ENCODE measurements at regions not wholly inside any gene's neighbourhood (a gene's known extent, or its start where the extent isn't known, plus 50 kb on each side); places are given as distances from the start of the nearest gene placed in this dataset.

DNA sequence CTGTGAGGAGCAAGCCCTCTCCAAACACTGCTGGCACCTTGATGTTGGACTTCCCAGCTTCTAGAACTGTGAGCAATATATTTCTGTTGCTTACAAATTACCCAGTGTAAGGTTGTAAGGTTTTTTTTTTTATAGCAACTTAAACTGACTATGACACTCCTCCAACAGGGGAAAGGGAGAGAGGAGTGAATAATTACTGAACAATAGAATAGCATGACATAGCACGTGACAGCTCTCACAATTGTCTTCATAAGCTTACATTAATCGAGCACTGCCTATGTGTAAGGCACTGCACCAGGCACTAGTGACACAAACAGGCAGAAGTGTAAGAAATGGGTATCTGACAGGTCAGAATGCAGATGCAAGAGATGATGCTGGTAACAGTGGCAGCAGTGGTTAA, 136.9 kb downstream of the FAT3 start:
- TF ChIP-seq, protein P1, sequence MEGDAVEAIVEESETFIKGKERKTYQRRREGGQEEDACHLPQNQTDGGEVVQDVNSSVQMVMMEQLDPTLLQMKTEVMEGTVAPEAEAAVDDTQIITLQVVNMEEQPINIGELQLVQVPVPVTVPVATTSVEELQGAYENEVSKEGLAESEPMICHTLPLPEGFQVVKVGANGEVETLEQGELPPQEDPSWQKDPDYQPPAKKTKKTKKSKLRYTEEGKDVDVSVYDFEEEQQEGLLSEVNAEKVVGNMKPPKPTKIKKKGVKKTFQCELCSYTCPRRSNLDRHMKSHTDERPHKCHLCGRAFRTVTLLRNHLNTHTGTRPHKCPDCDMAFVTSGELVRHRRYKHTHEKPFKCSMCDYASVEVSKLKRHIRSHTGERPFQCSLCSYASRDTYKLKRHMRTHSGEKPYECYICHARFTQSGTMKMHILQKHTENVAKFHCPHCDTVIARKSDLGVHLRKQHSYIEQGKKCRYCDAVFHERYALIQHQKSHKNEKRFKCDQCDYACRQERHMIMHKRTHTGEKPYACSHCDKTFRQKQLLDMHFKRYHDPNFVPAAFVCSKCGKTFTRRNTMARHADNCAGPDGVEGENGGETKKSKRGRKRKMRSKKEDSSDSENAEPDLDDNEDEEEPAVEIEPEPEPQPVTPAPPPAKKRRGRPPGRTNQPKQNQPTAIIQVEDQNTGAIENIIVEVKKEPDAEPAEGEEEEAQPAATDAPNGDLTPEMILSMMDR (IDR thresholded peaks at IDR 0.05; ENCODE audit: borderline replicate concordance): no peak
- Histone ChIP-seq H3K4me1 (no peaks in the 10 kb centered on the region), H3K36me3 (no peaks in the 10 kb centered on the region), H3K27me3 (ENCODE audit: low read depth) (no peaks in the 10 kb centered on the region), H3K27ac (replicated peaks) (no peak overlapping the region), H3K9me3 (replicated peaks) (no peaks in the 10 kb centered on the region), H3K4me3 (no peak overlapping the region)
- DNase-seq: no peak
- intact Hi-C loops (cut with micrococcal nuclease): no loop called here

DNA sequence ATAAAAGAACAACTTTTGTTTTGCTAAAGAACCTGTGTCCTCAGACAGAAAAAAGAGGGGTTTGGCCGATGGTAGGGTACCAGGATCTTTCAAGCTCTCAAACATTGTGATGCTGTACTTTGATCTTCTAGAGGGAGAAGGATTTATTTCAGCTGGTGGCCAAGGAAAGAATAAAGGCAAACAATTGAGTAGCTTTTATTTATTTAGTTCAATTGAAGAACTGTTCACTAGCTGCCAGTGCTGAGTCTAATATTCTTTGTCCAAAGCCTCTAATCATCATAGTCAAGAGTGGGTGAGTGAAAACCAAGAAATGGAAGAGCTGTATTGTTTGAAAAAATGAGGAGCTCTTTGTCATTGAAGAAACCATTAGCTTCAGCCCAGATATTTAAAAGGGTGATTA, 138.4 kb downstream of the FAT3 start:
- intact Hi-C loops (cut with micrococcal nuclease): no loop called here
- Histone ChIP-seq H3K9me3 (replicated peaks) (no peaks in the 10 kb centered on the region), H3K27me3 (ENCODE audit: low read depth) (no peaks in the 10 kb centered on the region), H3K36me3 (no peaks in the 10 kb centered on the region), H3K4me3 (no peak overlapping the region), H3K4me1 (no peaks in the 10 kb centered on the region), H3K27ac (replicated peaks) (no peak overlapping the region)
- TF ChIP-seq, protein P1 (IDR thresholded peaks at IDR 0.05; ENCODE audit: borderline replicate concordance): no peak
- DNase-seq: no peak

- intact Hi-C loops (cut with micrococcal nuclease): no loop called here
These were observed 139.6 kb downstream of the FAT3 start for GRCh38 chr11:92364177-92364576.

GRCh38 chr11:92376146-92376599, 151.6 kb downstream of the FAT3 start:
- no peaks in the 10 kb centered on the region for H3K4me1 ChIP-seq
- H3K36me3 ChIP-seq: no peaks in the 10 kb centered on the region
- peaks cover 10% of the 10 kb centered on the region for H3K27me3 ChIP-seq (ENCODE audit: low read depth)
- no peak overlapping the region for H3K4me3 ChIP-seq
- H3K9me3 ChIP-seq (replicated peaks): no peaks in the 10 kb centered on the region
- DNase-seq: no peak
- TF ChIP-seq, protein P1 (IDR thresholded peaks at IDR 0.05; ENCODE audit: borderline replicate concordance): no peak
- H3K27ac ChIP-seq (replicated peaks): no peak overlapping the region
- intact Hi-C loops (cut with micrococcal nuclease): no loop called here

More at GRCh38 chr11:92364177-92364576, 139.6 kb downstream of the FAT3 start:
- Histone ChIP-seq H3K36me3 (no peaks in the 10 kb centered on the region), H3K27ac (replicated peaks) (no peak overlapping the region), H3K4me3 (no peak overlapping the region), H3K4me1 (no peaks in the 10 kb centered on the region), H3K9me3 (replicated peaks) (no peaks in the 10 kb centered on the region), H3K27me3 (ENCODE audit: low read depth) (no peaks in the 10 kb centered on the region)
- no peak for DNase-seq
- TF ChIP-seq, protein P1 (IDR thresholded peaks at IDR 0.05; ENCODE audit: borderline replicate concordance): no peak

- DNase-seq: no peak
- H3K4me3 ChIP-seq: no peak overlapping the region
- peaks cover 6% of the 10 kb centered on the region for H3K27me3 ChIP-seq (ENCODE audit: low read depth)
- intact Hi-C loops (cut with micrococcal nuclease): no loop called here
- H3K27ac ChIP-seq (replicated peaks): no peak overlapping the region
- H3K36me3 ChIP-seq: no peaks in the 10 kb centered on the region
- H3K4me1 ChIP-seq: no peaks in the 10 kb centered on the region
- TF ChIP-seq, protein P1 (IDR thresholded peaks at IDR 0.05; ENCODE audit: borderline replicate concordance): no peak
- H3K9me3 ChIP-seq (replicated peaks): no peaks in the 10 kb centered on the region
These were observed 152.1 kb downstream of the FAT3 start for GRCh38 chr11:92376680-92377079.

- Histone ChIP-seq H3K9me3 (replicated peaks) (no peaks in the 10 kb centered on the region), H3K4me1 (no peaks in the 10 kb centered on the region), H3K36me3 (no peaks in the 10 kb centered on the region)
These were observed 156.3 kb downstream of the FAT3 start for GRCh38 chr11:92380882-92381281.

More at GRCh38 chr11:92380882-92381281, 156.3 kb downstream of the FAT3 start:
- TF ChIP-seq, protein P1 (IDR thresholded peaks at IDR 0.05; ENCODE audit: borderline replicate concordance): no peak
- Histone ChIP-seq H3K27me3 (ENCODE audit: low read depth) (peaks cover 3% of the 10 kb centered on the region), H3K4me3 (no peak overlapping the region), H3K27ac (replicated peaks) (no peak overlapping the region)
- intact Hi-C loops (cut with micrococcal nuclease): no loop called here
- DNase-seq: no peak

Measured in left ventricle myocardium inferior (tissue), 1 donor.